Fibroblast of lung (primary cell): ENCODE measurements at regions not wholly inside any gene's neighbourhood (a gene's known extent, or its start where the extent isn't known, plus 50 kb on each side); places are given as distances from the start of the nearest gene placed in this dataset.

ENCODE experiments used
- DNase-seq, 2 donors: peaks; one replicate each; pipeline versions ENCODE4 v3.0.0 to v3.0.0-alpha.2; 2010; ENCODE audit warnings: low read depth in 2 of 2
- H2AFZ ChIP-seq: 2 replicates; pipeline ENCODE4 v1.5.1; 2012; ENCODE audit warnings: low read length, control low read depth, inconsistent platforms
- H3K27ac ChIP-seq: 2 replicates; pipeline ENCODE4 v1.5.1; 2011; ENCODE audit warnings: low read length, control low read depth; ENCODE audit not compliant: insufficient read depth
- H3K27me3 ChIP-seq: 2 replicates; pipeline ENCODE4 v1.5.1; 2011; ENCODE audit warnings: mild to moderate bottlenecking, low read length; ENCODE audit not compliant: control insufficient read depth, insufficient read depth
- H3K36me3 ChIP-seq: 2 replicates; pipeline ENCODE4 v1.5.1; 2011; ENCODE audit warnings: low read length; ENCODE audit not compliant: control insufficient read depth, insufficient read depth
- H3K4me1 ChIP-seq: 2 replicates; pipeline ENCODE4 v1.5.1; 2011; ENCODE audit warnings: low read length; ENCODE audit not compliant: control insufficient read depth, insufficient read depth; ENCODE audit errors: extremely low read depth
- H3K4me2 ChIP-seq: 2 replicates; pipeline ENCODE4 v1.5.1; 2011; ENCODE audit warnings: low read length, control low read depth; ENCODE audit not compliant: insufficient read depth; ENCODE audit errors: extremely low read depth
- H3K4me3 ChIP-seq, 4 experiments: fragments of 200-600 bp in 1 of 4; sonication (generic) in 1 of 4; replicated peaks in 1 of 4; 2 replicates each; pipeline ENCODE4 v1.5.1; 2011 to 2016; ENCODE audit warnings: low read length in 4 of 4, low read depth in 3 of 4, mild to moderate bottlenecking in 3 of 4, control low read depth in 2 of 4, inconsistent platforms in 1 of 4, mixed read lengths in 1 of 4; ENCODE audit not compliant: insufficient read depth in 1 of 4; ENCODE audit errors: control extremely low read depth in 1 of 4
- H3K79me2 ChIP-seq: 2 replicates; pipeline ENCODE4 v1.5.1; 2012; ENCODE audit warnings: mild to moderate bottlenecking, low read length, inconsistent platforms; ENCODE audit not compliant: control insufficient read depth, insufficient read depth
- H3K9ac ChIP-seq: 2 replicates; pipeline ENCODE4 v1.5.1; 2011; ENCODE audit warnings: mild to moderate bottlenecking, low read length, control low read depth; ENCODE audit not compliant: insufficient read depth
- H3K9me3 ChIP-seq: 2 replicates; pipeline ENCODE4 v1.5.1; 2012; ENCODE audit warnings: low read depth, low read length; ENCODE audit not compliant: control insufficient read depth, insufficient read depth
- H4K20me1 ChIP-seq: 2 replicates; pipeline ENCODE4 v1.5.1; 2011; ENCODE audit warnings: low read length; ENCODE audit not compliant: control insufficient read depth, insufficient read depth; ENCODE audit errors: extremely low read depth
- EZH2 ChIP-seq: IDR thresholded peaks from 2 replicates; pipeline ENCODE4 v1.5.1; 2012; ENCODE audit warnings: low read length, control low read depth, mild to moderate bottlenecking; ENCODE audit errors: missing control alignments
- TF ChIP-seq, protein P1 (sequence below), 2 donors: IDR thresholded peaks in 1 of 2; conservative IDR thresholded peaks in 1 of 2; 1 replicate in 1 of 2; 2 replicates in 1 of 2; pipeline ENCODE4 v1.5.1; 2011 to 2012; ENCODE audit warnings: low read length in 2 of 2, control low read depth in 1 of 2, inconsistent platforms in 1 of 2, low read depth in 1 of 2, mild to moderate bottlenecking in 1 of 2

DNA sequence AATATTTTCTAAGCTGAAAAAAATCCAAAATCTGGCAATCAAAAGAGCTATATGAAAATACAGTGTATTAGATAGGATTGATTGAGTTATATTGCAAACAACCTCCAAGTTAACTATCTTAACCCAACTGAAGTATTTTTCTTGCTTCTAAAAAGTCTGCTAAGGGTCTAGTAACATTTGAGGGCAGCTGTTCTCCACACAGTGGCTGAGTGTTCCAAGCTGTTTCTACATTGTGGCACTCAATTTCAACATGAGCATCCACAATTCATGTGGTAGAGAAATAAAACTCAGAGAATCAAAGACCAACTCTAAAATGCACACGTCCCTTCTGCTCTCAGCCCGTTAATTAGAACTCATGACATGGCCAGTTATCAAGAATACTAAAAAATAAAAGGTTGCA lies 340.0 kb downstream of the C12orf50 start:
- Histone ChIP-seq H3K79me2 (no peaks in the 10 kb centered on the region), H3K4me1 (no peaks in the 10 kb centered on the region), H3K27ac (no peak overlapping the region), H4K20me1 (no peaks in the 10 kb centered on the region), H3K9me3 (no peaks in the 10 kb centered on the region), H3K9ac (no peak overlapping the region), H3K27me3 (no peaks in the 10 kb centered on the region), H3K4me2 (no peak overlapping the region), H2AFZ (no peak overlapping the region), H3K36me3 (no peaks in the 10 kb centered on the region), H3K4me3 (no peak overlapping the region)
- TF ChIP-seq, protein P1, sequence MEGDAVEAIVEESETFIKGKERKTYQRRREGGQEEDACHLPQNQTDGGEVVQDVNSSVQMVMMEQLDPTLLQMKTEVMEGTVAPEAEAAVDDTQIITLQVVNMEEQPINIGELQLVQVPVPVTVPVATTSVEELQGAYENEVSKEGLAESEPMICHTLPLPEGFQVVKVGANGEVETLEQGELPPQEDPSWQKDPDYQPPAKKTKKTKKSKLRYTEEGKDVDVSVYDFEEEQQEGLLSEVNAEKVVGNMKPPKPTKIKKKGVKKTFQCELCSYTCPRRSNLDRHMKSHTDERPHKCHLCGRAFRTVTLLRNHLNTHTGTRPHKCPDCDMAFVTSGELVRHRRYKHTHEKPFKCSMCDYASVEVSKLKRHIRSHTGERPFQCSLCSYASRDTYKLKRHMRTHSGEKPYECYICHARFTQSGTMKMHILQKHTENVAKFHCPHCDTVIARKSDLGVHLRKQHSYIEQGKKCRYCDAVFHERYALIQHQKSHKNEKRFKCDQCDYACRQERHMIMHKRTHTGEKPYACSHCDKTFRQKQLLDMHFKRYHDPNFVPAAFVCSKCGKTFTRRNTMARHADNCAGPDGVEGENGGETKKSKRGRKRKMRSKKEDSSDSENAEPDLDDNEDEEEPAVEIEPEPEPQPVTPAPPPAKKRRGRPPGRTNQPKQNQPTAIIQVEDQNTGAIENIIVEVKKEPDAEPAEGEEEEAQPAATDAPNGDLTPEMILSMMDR (conservative IDR thresholded peaks at IDR 0.05 in 1 of 2, IDR thresholded peaks at IDR 0.05 in 1 of 2; ENCODE audit: low read depth in 1 of 2, low read length in 2 of 2): no peak
- TF ChIP-seq EZH2: no peak
- DNase-seq: peak in 1 of 2 donors; percentile 14

DNA sequence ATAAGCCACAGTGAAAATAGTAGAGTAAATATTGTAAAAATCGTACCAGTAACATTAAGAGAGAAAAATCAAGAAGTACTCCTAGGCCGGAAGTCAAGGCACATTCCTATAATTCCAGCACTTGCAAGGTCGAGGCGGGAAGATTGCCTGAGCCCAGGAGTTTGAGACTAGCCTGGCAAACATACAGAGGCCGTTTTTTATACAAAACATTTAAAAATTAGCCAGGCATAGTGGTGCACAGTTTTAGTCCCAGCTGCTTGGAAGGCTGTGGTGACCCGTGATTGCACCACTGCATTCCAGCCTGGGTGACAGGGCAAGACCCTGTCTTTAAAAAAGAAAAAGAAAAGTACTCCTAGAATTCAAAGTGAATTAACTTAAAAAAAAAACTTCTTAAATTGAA lies 341.8 kb downstream of the C12orf50 start:
- no peaks in the 10 kb centered on the region for H3K36me3 ChIP-seq
- H3K9ac ChIP-seq: no peak overlapping the region
- peak; percentile 13 to 74 for DNase-seq
- H3K27ac ChIP-seq: no peak overlapping the region
- H3K4me3 ChIP-seq: no peak overlapping the region
- H2AFZ ChIP-seq: no peak overlapping the region
- no peaks in the 10 kb centered on the region for H4K20me1 ChIP-seq
- no peaks in the 10 kb centered on the region for H3K4me1 ChIP-seq
- TF ChIP-seq, protein P1 (conservative IDR thresholded peaks at IDR 0.05 in 1 of 2, IDR thresholded peaks at IDR 0.05 in 1 of 2; ENCODE audit: low read depth in 1 of 2, low read length in 2 of 2): no peak
- TF ChIP-seq EZH2: no peak
- H3K4me2 ChIP-seq: no peak overlapping the region
- H3K27me3 ChIP-seq: no peaks in the 10 kb centered on the region
- no peaks in the 10 kb centered on the region for H3K79me2 ChIP-seq
- H3K9me3 ChIP-seq: no peaks in the 10 kb centered on the region

DNA sequence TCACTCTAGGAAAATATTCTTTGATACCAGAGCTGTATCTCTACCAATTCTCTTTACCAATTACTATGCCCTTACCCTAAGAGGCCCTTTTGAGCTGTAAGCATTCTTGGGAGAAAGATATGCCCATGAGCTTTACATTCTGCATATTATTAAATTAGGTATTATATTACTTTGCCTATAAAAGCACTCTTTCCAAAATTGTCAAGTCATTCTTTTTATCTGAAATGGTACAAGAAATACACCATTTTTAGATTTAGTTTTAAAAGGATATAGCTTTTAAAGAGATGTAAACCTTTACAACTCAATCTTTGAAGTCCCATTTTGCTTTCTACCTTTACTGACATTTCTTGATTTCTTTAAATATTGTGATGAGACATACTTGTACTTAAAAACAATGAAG lies 343.5 kb downstream of the C12orf50 start:
- no peak for DNase-seq
- Histone ChIP-seq H3K79me2 (no peaks in the 10 kb centered on the region), H3K4me2 (no peak overlapping the region), H4K20me1 (no peaks in the 10 kb centered on the region), H3K27me3 (no peaks in the 10 kb centered on the region), H3K36me3 (no peaks in the 10 kb centered on the region), H3K9me3 (no peaks in the 10 kb centered on the region), H3K9ac (no peak overlapping the region), H3K4me3 (no peak overlapping the region), H3K4me1 (no peaks in the 10 kb centered on the region), H2AFZ (no peak overlapping the region), H3K27ac (no peak overlapping the region)
- TF ChIP-seq, protein P1 (conservative IDR thresholded peaks at IDR 0.05 in 1 of 2, IDR thresholded peaks at IDR 0.05 in 1 of 2; ENCODE audit: low read depth in 1 of 2, low read length in 2 of 2): no peak
